Uterus (tissue), 2 donors: ENCODE measurements at regions not wholly inside any gene's neighbourhood (a gene's known extent, or its start where the extent isn't known, plus 50 kb on each side); places are given as distances from the start of the nearest gene placed in this dataset.

ENCODE experiments used
- CTCF ChIP-seq, 4 experiments: fragments of 200-600 bp in 2 of 4; fragments of 450-650 bp in 2 of 4; sonication (generic) in 2 of 4; IDR thresholded peaks; one replicate each; pipeline ENCODE4 v1.5.1; 2016 to 2019; ENCODE audit warnings: antibody characterized with exemption in 4 of 4, mild to moderate bottlenecking in 2 of 4, moderate library complexity in 1 of 4
- POLR2A ChIP-seq, 2 donors: fragments of 450-650 bp; IDR thresholded peaks; one replicate each; pipeline ENCODE4 v1.6.1; 2016; ENCODE audit warnings: antibody characterized with exemption in 2 of 2, mild to moderate bottlenecking in 1 of 2, moderate library complexity in 1 of 2

- TF ChIP-seq CTCF (IDR thresholded peaks at IDR 0.05) (no peak), POLR2A (IDR thresholded peaks at IDR 0.05) (no peak)
Observed at GRCh38 chr11:97356144-97356543, 966.3 kb downstream of the JRKL start.
